ENCODE measurements at regions not wholly inside any gene's neighbourhood (a gene's known extent, or its start where the extent isn't known, plus 50 kb on each side); places are given as distances from the start of the nearest gene placed in this dataset.

- no CpG with 5 or more reads among the region's 2 CpGs for WGBS, 2 experiments (ENCODE audit: extremely low coverage in 2 of 2, insufficient read length in 1 of 2)
- Histone ChIP-seq H3K9me1 (ENCODE audit: insufficient read depth, low read length) (no peaks in the 10 kb centered on the region), H2BK5ac (ENCODE audit: low read depth, low read length, poor library complexity, severe bottlenecking) (no peak overlapping the region), H2AFZ (replicated peaks; ENCODE audit: low read length, poor library complexity) (no peak overlapping the region), H3K9me3 (ENCODE audit: control insufficient read depth, insufficient read depth, low read length) (peaks cover 19% of the 10 kb centered on the region), H4K20me1 (ENCODE audit: insufficient read depth, low read length) (no peaks in the 10 kb centered on the region), H3K4me3 (ENCODE audit: insufficient read depth, low read depth, low read length) (no peak overlapping the region), H3K18ac (ENCODE audit: low read depth, low read length) (no peak overlapping the region), H3K36me3 (ENCODE audit: control insufficient read depth, insufficient read depth, low read length) (no peaks in the 10 kb centered on the region), H3K27ac (ENCODE audit: insufficient read depth, low read length) (no peak overlapping the region), H2AK9ac (replicated peaks; ENCODE audit: low read depth, low read length, poor library complexity) (no peak overlapping the region), H3K14ac (replicated peaks; ENCODE audit: low read depth, low read length) (no peak overlapping the region), H3K56ac (ENCODE audit: extremely low read depth, insufficient read depth, low read length) (no peak overlapping the region), H3K23ac (ENCODE audit: low read depth, low read length) (no peak overlapping the region), H3K4me2 (ENCODE audit: low read depth, low read length) (no peak overlapping the region), H4K8ac (ENCODE audit: low read depth in 2 of 2, low read length in 2 of 2) (no peak overlapping the region), H3K79me1 (ENCODE audit: low read depth in 1 of 2, low read length in 2 of 2) (no peaks in the 10 kb centered on the region), H4K5ac (ENCODE audit: low read depth, low read length) (no peak overlapping the region), H2BK120ac (ENCODE audit: low read depth, low read length) (no peak overlapping the region), H3K27me3 (ENCODE audit: control insufficient read depth, insufficient read depth, low read length) (no peaks in the 10 kb centered on the region), H2AK5ac (ENCODE audit: low read depth, low read length) (no peak overlapping the region), H3K9ac (ENCODE audit: low read depth, low read length) (no peak overlapping the region), H3K4me1 (ENCODE audit: control insufficient read depth, insufficient read depth, low read length) (no peaks in the 10 kb centered on the region), H4K91ac (ENCODE audit: insufficient read depth, low read depth, low read length) (no peak overlapping the region), H3K4ac (ENCODE audit: low read depth, low read length) (no peak overlapping the region), H2BK15ac (ENCODE audit: low read depth, low read length) (no peak overlapping the region), H2BK20ac (ENCODE audit: low read depth, low read length) (no peak overlapping the region)
- CTCF ChIA-PET, result no interaction called here
- dilution Hi-C loops (cut with HindIII; ENCODE audit: low sequenced_read_pairs, unreplicated experiment) (no loop called here), in situ Hi-C loops (cut with MboI; ENCODE audit: low sequenced_read_pairs) (no loop called here), intact Hi-C loops (cut with micrococcal nuclease) (no loop called here)
- no peak for ATAC-seq (ENCODE audit: low read depth)
- no TSS peak for BruUV-seq (replicated peaks)
- POLR2A ChIA-PET (ENCODE audit: unreplicated experiment), result no interaction called here
- DNase-seq, result no peak
- TF ChIP-seq CEBPB (IDR thresholded peaks at IDR 0.05; ENCODE audit: low read depth, low read length), result no peak
- no peak for TF ChIP-seq RFX5 (IDR thresholded peaks at IDR 0.05; ENCODE audit: low read depth, low read length)
- TF ChIP-seq FOS (IDR thresholded peaks at IDR 0.05; ENCODE audit: low read depth, low read length), result no peak
- TF ChIP-seq CHD1 (IDR thresholded peaks at IDR 0.05; ENCODE audit: low read depth, low read length), result no peak
- TF ChIP-seq USF2 (IDR thresholded peaks at IDR 0.05; ENCODE audit: low read depth, low read length), result no peak
- TF ChIP-seq ELK1 (IDR thresholded peaks at IDR 0.05; ENCODE audit: borderline replicate concordance, low read depth, low read length), result no peak
Observed at GRCh38 chr4:13093170-13093569, 391.0 kb downstream of the RAB28 start.
